H1 (cell line): ENCODE measurements at regions not wholly inside any gene's neighbourhood (a gene's known extent, or its start where the extent isn't known, plus 50 kb on each side); places are given as distances from the start of the nearest gene placed in this dataset.

ENCODE experiments used
- CTCF ChIA-PET: fragments of 300-600 bp; sonication (Branson Sonifier 250); formaldehyde crosslinking; loops from one replicate; lab custom pipeline; 2021; ENCODE audit not compliant: partially characterized antibody; lab: Charles Lee
- POLR2A ChIA-PET: fragments of 300-600 bp; sonication (Branson Sonifier 250); formaldehyde crosslinking; loops from one replicate; lab custom pipeline; 2021; ENCODE audit warnings: inconsistent platforms; ENCODE audit not compliant: partially characterized antibody; lab: Charles Lee
- DNase-seq, 2 experiments: peaks; one replicate each; pipeline versions ENCODE4 v3.0.0 to v3.0.0-alpha.2; 2010 to 2022; ENCODE audit warnings: low spot score in 2 of 2, low read depth in 1 of 2, mixed read lengths in 1 of 2
- FAIRE-seq: peaks from 2 replicates; lab custom pipeline; 2011; peaks lifted over from hg19 to GRCh38; lab: Jason Lieb, UNC
- H2AFZ ChIP-seq: 2 replicates; pipeline ENCODE4 v1.8.1; 2012; ENCODE audit warnings: low read length, inconsistent platforms
- H2AK5ac ChIP-seq: 2 replicates; pipeline ENCODE4 v1.6.1; 2013; ENCODE audit warnings: low read depth, low read length
- H2BK120ac ChIP-seq: replicated peaks from 2 replicates; pipeline ENCODE3; 2013; ENCODE audit warnings: low read depth, low read length, inconsistent platforms
- H2BK12ac ChIP-seq: 2 replicates; pipeline ENCODE4 v1.6.1; 2013; ENCODE audit warnings: low read depth, low read length
- H2BK15ac ChIP-seq: 2 replicates; pipeline ENCODE4 v1.6.1; 2013; ENCODE audit warnings: low read length
- H2BK20ac ChIP-seq: 2 replicates; pipeline ENCODE4 v1.6.1; 2013; ENCODE audit warnings: low read length
- H2BK5ac ChIP-seq: 2 replicates; pipeline ENCODE4 v1.6.1; 2013; ENCODE audit warnings: low read depth, low read length
- H3K14ac ChIP-seq: 2 replicates; pipeline ENCODE4 v1.6.1; 2013; ENCODE audit warnings: inconsistent platforms; ENCODE audit not compliant: insufficient read length
- H3K18ac ChIP-seq: 2 replicates; pipeline ENCODE4 v1.6.1; 2013; ENCODE audit warnings: low read length; ENCODE audit errors: extremely low read depth
- H3K23ac ChIP-seq: 2 replicates; pipeline ENCODE4 v1.6.1; 2013; ENCODE audit warnings: inconsistent platforms; ENCODE audit not compliant: insufficient read length
- H3K23me2 ChIP-seq: 2 replicates; pipeline ENCODE4 v1.6.1; 2013; ENCODE audit warnings: low read depth, low read length
- H3K27ac ChIP-seq: 2 replicates; pipeline ENCODE4 v1.6.1; 2011; ENCODE audit warnings: low read depth, low read length, inconsistent platforms
- H3K27me3 ChIP-seq, 4 experiments: replicated peaks in 1 of 4; 1 replicate in 1 of 4; 2 replicates in 3 of 4; pipeline versions ENCODE4 v1.6.1 to v1.8.1; 2011 to 2013; ENCODE audit warnings: low read length in 3 of 4, mild to moderate bottlenecking in 3 of 4, inconsistent platforms in 2 of 4, mixed read lengths in 2 of 4, moderate library complexity in 1 of 4; ENCODE audit not compliant: control insufficient read depth in 3 of 4, insufficient read depth in 3 of 4; ENCODE audit errors: extremely low read depth in 1 of 4
- H3K36me3 ChIP-seq, 4 experiments: 2 replicates each; pipeline versions ENCODE4 v1.6.1 to v1.8.1; 2011 to 2013; ENCODE audit warnings: mild to moderate bottlenecking in 4 of 4, low read length in 3 of 4, moderate library complexity in 2 of 4, control low read depth in 1 of 4, inconsistent platforms in 1 of 4; ENCODE audit not compliant: insufficient read depth in 4 of 4, control insufficient read depth in 2 of 4
- H3K4ac ChIP-seq: replicated peaks from 2 replicates; pipeline ENCODE3; 2013; ENCODE audit warnings: low read length, low read depth, mixed read lengths, inconsistent platforms; ENCODE audit not compliant: insufficient read length
- H3K4me1 ChIP-seq, 4 experiments: replicated peaks in 1 of 4; 1 replicate in 1 of 4; 2 replicates in 3 of 4; pipeline versions ENCODE4 v1.6.1 to v1.8.1; 2011 to 2013; ENCODE audit warnings: low read length in 3 of 4, inconsistent platforms in 2 of 4, mixed read lengths in 1 of 4; ENCODE audit not compliant: insufficient read depth in 4 of 4, control insufficient read depth in 3 of 4
- H3K4me2 ChIP-seq, 2 experiments: 2 replicates each; pipeline versions ENCODE4 v1.6.1 to v1.8.1; 2011 to 2013; ENCODE audit warnings: low read depth in 2 of 2, low read length in 2 of 2, control low read depth in 1 of 2, inconsistent platforms in 1 of 2, mild to moderate bottlenecking in 1 of 2; ENCODE audit not compliant: insufficient read depth in 1 of 2
- H3K4me3 ChIP-seq, 4 experiments: fragments of 200-600, 300-600 bp in 1 of 4; sonication (generic), shearing (Covaris generic), sonication (Bioruptor Twin) in 1 of 4; 2 replicates each; pipeline versions ENCODE4 v1.5.1 to v1.8.1; 2011 to 2016; ENCODE audit warnings: low read length in 4 of 4, low read depth in 3 of 4, control low read depth in 2 of 4, inconsistent platforms in 2 of 4, mild to moderate bottlenecking in 2 of 4, mixed read lengths in 1 of 4, moderate library complexity in 1 of 4; ENCODE audit not compliant: insufficient read depth in 2 of 4; ENCODE audit errors: extremely low read depth in 1 of 4
- H3K56ac ChIP-seq: replicated peaks from 2 replicates; pipeline ENCODE3; 2013; ENCODE audit warnings: low read depth, mild to moderate bottlenecking, mixed read lengths, low read length, inconsistent platforms; ENCODE audit not compliant: insufficient read length
- H3K79me1 ChIP-seq: 2 replicates; pipeline ENCODE4 v1.6.1; 2013; ENCODE audit warnings: low read depth, low read length, control low read depth
- H3K79me2 ChIP-seq, 2 experiments: 2 replicates each; pipeline versions ENCODE4 v1.6.1 to v1.8.1; 2012 to 2013; ENCODE audit warnings: low read length in 2 of 2, mild to moderate bottlenecking in 2 of 2, inconsistent platforms in 1 of 2; ENCODE audit not compliant: insufficient read depth in 2 of 2, control insufficient read depth in 1 of 2
- H3K9ac ChIP-seq, 4 experiments: replicated peaks in 1 of 4; 1 replicate in 1 of 4; 2 replicates in 3 of 4; pipeline versions ENCODE4 v1.6.1 to v1.8.1; 2011 to 2013; ENCODE audit warnings: low read depth in 3 of 4, low read length in 3 of 4, control low read depth in 2 of 4, mild to moderate bottlenecking in 2 of 4, moderate library complexity in 2 of 4, inconsistent platforms in 1 of 4; ENCODE audit errors: extremely low read depth in 1 of 4
- H3K9me3 ChIP-seq, 2 experiments: 2 replicates each; pipeline versions ENCODE4 v1.6.1 to v1.8.1; 2012 to 2013; ENCODE audit warnings: mild to moderate bottlenecking in 2 of 2, moderate library complexity in 2 of 2, control low read depth in 1 of 2, inconsistent platforms in 1 of 2, low read depth in 1 of 2, low read length in 1 of 2, mixed read lengths in 1 of 2; ENCODE audit not compliant: insufficient read depth in 2 of 2
- H4K20me1 ChIP-seq, 2 experiments: replicated peaks in 1 of 2; 2 replicates each; pipeline versions ENCODE3 to v1.8.1; 2011 to 2013; ENCODE audit warnings: inconsistent platforms in 2 of 2, low read length in 2 of 2, mild to moderate bottlenecking in 1 of 2; ENCODE audit not compliant: insufficient read depth in 2 of 2, control insufficient read depth in 1 of 2
- H4K5ac ChIP-seq: 2 replicates; pipeline ENCODE4 v1.6.1; 2013; ENCODE audit warnings: low read length, low read depth, mixed read lengths, inconsistent platforms; ENCODE audit not compliant: insufficient read length
- H4K8ac ChIP-seq: 2 replicates; pipeline ENCODE4 v1.8.0; 2013; ENCODE audit warnings: mild to moderate bottlenecking, moderate library complexity, low read length, inconsistent platforms; ENCODE audit not compliant: insufficient read depth; ENCODE audit errors: extremely low read depth
- H4K91ac ChIP-seq: replicated peaks from 2 replicates; pipeline ENCODE3; 2013; ENCODE audit warnings: low read length, mixed read lengths, inconsistent platforms; ENCODE audit not compliant: insufficient read length
- BCL11A ChIP-seq, 2 experiments: IDR thresholded peaks; one replicate each; pipeline ENCODE4 v1.6.1; 2011; ENCODE audit warnings: low read depth in 2 of 2, low read length in 2 of 2, mild to moderate bottlenecking in 2 of 2
- CHD1 ChIP-seq: IDR thresholded peaks from 2 replicates; pipeline ENCODE4 v1.6.1; 2012; ENCODE audit warnings: low read depth, low read length, improper control_type of control experiment
- CTBP2 ChIP-seq: IDR thresholded peaks from 2 replicates; pipeline ENCODE4 v1.7.0; 2011; ENCODE audit warnings: borderline replicate concordance, mild to moderate bottlenecking, moderate library complexity, mixed read lengths, low read length; ENCODE audit not compliant: insufficient read depth, insufficient read length
- CTCF ChIP-seq, 3 experiments: IDR thresholded peaks; 1 replicate in 2 of 3; 2 replicates in 1 of 3; pipeline versions ENCODE4 v1.5.1 to v1.6.1; 2011; ENCODE audit warnings: low read length in 3 of 3, mild to moderate bottlenecking in 3 of 3, inconsistent platforms in 2 of 3, low read depth in 1 of 3, moderate library complexity in 1 of 3; ENCODE audit not compliant: insufficient read depth in 1 of 3; ENCODE audit errors: control extremely low read depth in 1 of 3
- HDAC6 ChIP-seq: IDR thresholded peaks from one replicate; pipeline ENCODE4 v1.7.1; 2012; ENCODE audit warnings: low read depth, mild to moderate bottlenecking, inconsistent platforms, low read length, moderate library complexity
- NANOG ChIP-seq: IDR thresholded peaks from 2 replicates; pipeline ENCODE4 v1.6.1; 2011; ENCODE audit warnings: low read length, low read depth, mild to moderate bottlenecking, inconsistent platforms; ENCODE audit not compliant: insufficient read depth, poor library complexity, severe bottlenecking
- NRF1 ChIP-seq: IDR thresholded peaks from 2 replicates; pipeline ENCODE4 v1.6.1; 2011; ENCODE audit warnings: mild to moderate bottlenecking, low read depth, low read length, improper control_type of control experiment
- POLR2A ChIP-seq, 2 experiments: IDR thresholded peaks; 1 replicate in 1 of 2; 2 replicates in 1 of 2; pipeline ENCODE4 v1.6.1; 2011; ENCODE audit warnings: low read depth in 2 of 2, low read length in 2 of 2, mild to moderate bottlenecking in 2 of 2; ENCODE audit errors: control extremely low read depth in 1 of 2
- RAD21 ChIP-seq, 2 experiments: IDR thresholded peaks in 1 of 2; conservative IDR thresholded peaks in 1 of 2; 2 replicates each; pipeline ENCODE4 v1.6.1; 2011; ENCODE audit warnings: low read depth in 2 of 2, low read length in 2 of 2, improper control_type of control experiment in 1 of 2, inconsistent platforms in 1 of 2, mild to moderate bottlenecking in 1 of 2, moderate library complexity in 1 of 2
- TBP ChIP-seq: IDR thresholded peaks from 2 replicates; pipeline ENCODE4 v1.6.1; 2011; ENCODE audit warnings: low read depth, low read length, improper control_type of control experiment
- YY1 ChIP-seq: IDR thresholded peaks from 2 replicates; pipeline ENCODE4 v1.6.1; 2011; ENCODE audit warnings: low read depth, mild to moderate bottlenecking, low read length
- WGBS, 2 experiments: shearing (Covaris generic) in 1 of 2; methylation state at CpG; one replicate each; pipeline versions ENCODE4 v1.1.6 to v1.1.7; 2013 to 2015; ENCODE audit warnings: low lambda C conversion rate in 2 of 2, mixed read lengths in 2 of 2, inconsistent platforms in 1 of 2, low coverage in 1 of 2, missing lambda C conversion rate in 1 of 2; ENCODE audit not compliant: insufficient replicate concordance in 2 of 2, insufficient coverage in 1 of 2, insufficient read length in 1 of 2; ENCODE audit errors: extremely low coverage in 1 of 2, missing lambda C conversion rate in 1 of 2; 5-methylcytosine and 5-hydroxymethylcytosine counted together

- Histone ChIP-seq H2BK15ac (no peak overlapping the region), H3K27ac (no peak overlapping the region), H3K27me3 (no peaks in the 10 kb centered on the region), H4K20me1 (no peaks in the 10 kb centered on the region), H2BK20ac (no peak overlapping the region), H3K4me1 (no peaks in the 10 kb centered on the region), H3K56ac (no peak overlapping the region), H3K23ac (no peak overlapping the region), H3K36me3 (no peaks in the 10 kb centered on the region), H3K9me3 (no peaks in the 10 kb centered on the region), H3K4me2 (no peak overlapping the region), H3K79me1 (no peaks in the 10 kb centered on the region), H2BK5ac (no peak overlapping the region), H3K4ac (no peak overlapping the region), H3K4me3 (no peak overlapping the region), H2BK120ac (no peak overlapping the region), H3K18ac (no peak overlapping the region), H4K91ac (no peak overlapping the region), H3K9ac (no peak overlapping the region), H2BK12ac (no peak overlapping the region), H3K14ac (no peak overlapping the region), H3K79me2 (no peaks in the 10 kb centered on the region), H4K8ac (no peak overlapping the region), H2AFZ (no peak overlapping the region), H2AK5ac (no peak overlapping the region), H4K5ac (no peak overlapping the region), H3K23me2 (no peaks in the 10 kb centered on the region)
- ChIA-PET POLR2A (no interaction called here), CTCF (interaction anchor here (0.6 kb wide), 1 partner anchor 69 kb away, joined by 3 read pairs; no protein-coding TSS in a partner anchor)
- TF ChIP-seq NANOG, result no peak
- TF ChIP-seq HDAC6, result no peak
- TF ChIP-seq BCL11A (IDR thresholded peaks at IDR 0.05; ENCODE audit: low read depth in 2 of 2, low read length in 2 of 2), result no peak
- TF ChIP-seq NRF1, result no peak
- TF ChIP-seq CTCF (IDR thresholded peaks at IDR 0.05; ENCODE audit: control extremely low read depth in 1 of 3, insufficient read depth in 1 of 3, low read depth in 1 of 3, low read length in 3 of 3), result no peak
- no peak for TF ChIP-seq YY1
- no peak for TF ChIP-seq TBP
- no peak for TF ChIP-seq CHD1
- no peak for TF ChIP-seq POLR2A (IDR thresholded peaks at IDR 0.05; ENCODE audit: control extremely low read depth in 1 of 2, low read depth in 2 of 2, low read length in 2 of 2)
- no peak for TF ChIP-seq RAD21 (IDR thresholded peaks at IDR 0.05 in 1 of 2, conservative IDR thresholded peaks at IDR 0.05 in 1 of 2; ENCODE audit: low read depth in 2 of 2, low read length in 2 of 2)
- no peak for TF ChIP-seq CTBP2
- DNase-seq, result no peak
- 89% methylated on average over 4 of the region's 4 CpGs; no CpG with 5 or more reads in 1 of the 2 experiments for WGBS, 2 experiments
- FAIRE-seq, result no peak
These were observed 222.8 kb upstream of the CDH7 start for GRCh38 chr18:65527879-65528633.
